Natural killer cell (primary cell): ENCODE measurements at regions not wholly inside any gene's neighbourhood (a gene's known extent, or its start where the extent isn't known, plus 50 kb on each side); places are given as distances from the start of the nearest gene placed in this dataset.

Experiments
- ATAC-seq, 3 donors: fragments of 150-1000 bp in 2 of 3; fragments of 200-7000 bp in 1 of 3; cut with Tn5 transposase; 1 replicate in 1 of 3; 2 replicates in 2 of 3; pipeline ENCODE4 v1.10.0; 2021; ENCODE audit warnings: mild to moderate bottlenecking in 2 of 3, moderate library complexity in 2 of 3
- DNase-seq, 2 donors: peaks; one replicate each; pipeline versions ENCODE4 v3.0.0 to v3.0.0-alpha.2; 2013 to 2021; ENCODE audit warnings: mixed read lengths in 1 of 2
- H3K27ac ChIP-seq: one replicate; pipeline ENCODE4 v1.5.1; 2013; ENCODE audit warnings: mild to moderate bottlenecking, low read length
- H3K27me3 ChIP-seq: one replicate; pipeline ENCODE4 v1.6.1; 2013; ENCODE audit warnings: low read length; ENCODE audit not compliant: control insufficient read depth, insufficient read depth
- H3K36me3 ChIP-seq: one replicate; pipeline ENCODE4 v1.6.1; 2013; ENCODE audit warnings: low read length; ENCODE audit not compliant: control insufficient read depth, insufficient read depth
- H3K4me1 ChIP-seq: one replicate; pipeline ENCODE4 v1.6.1; 2013; ENCODE audit warnings: low read length; ENCODE audit not compliant: control insufficient read depth, insufficient read depth
- H3K4me3 ChIP-seq: one replicate; pipeline ENCODE4 v1.5.1; 2013; ENCODE audit warnings: low read length
- H3K9me3 ChIP-seq: one replicate; pipeline ENCODE4 v1.6.1; 2013; ENCODE audit warnings: low read length; ENCODE audit not compliant: control insufficient read depth, insufficient read depth
- H3K27ac Mint-ChIP-seq, 2 donors: one replicate each; pipeline ENCODE4 v1.8.0; 2022; ENCODE audit warnings: mild to moderate bottlenecking in 2 of 2, mixed read lengths in 2 of 2, moderate library complexity in 1 of 2
- H3K27me3 Mint-ChIP-seq, 2 donors: one replicate each; pipeline ENCODE4 v1.8.0; 2022; ENCODE audit warnings: low read depth in 2 of 2, mixed read lengths in 2 of 2
- H3K36me3 Mint-ChIP-seq: one replicate; pipeline ENCODE4 v1.8.0; 2022; ENCODE audit warnings: mixed read lengths
- H3K4me1 Mint-ChIP-seq, 2 donors: one replicate each; pipeline ENCODE4 v1.8.0; 2022; ENCODE audit warnings: mixed read lengths in 2 of 2
- H3K4me3 Mint-ChIP-seq: one replicate; pipeline ENCODE4 v1.8.0; 2022; ENCODE audit warnings: mild to moderate bottlenecking, moderate library complexity, mixed read lengths
- H3K9me3 Mint-ChIP-seq, 2 donors: one replicate each; pipeline ENCODE4 v1.8.0; 2022; ENCODE audit warnings: mixed read lengths in 2 of 2
- WGBS: methylation state at CpG from one replicate; pipeline ENCODE4 v1.1.7; 2013; ENCODE audit warnings: missing lambda C conversion rate; ENCODE audit not compliant: insufficient coverage; 5-methylcytosine and 5-hydroxymethylcytosine counted together
- intact Hi-C: fragments of 100-400 bp; cut with micrococcal nuclease; formaldehyde crosslinking; loops from one replicate; pipeline ENCODE4 v1.14.2; 2022
- TF ChIP-seq, protein P1 (sequence below): fragments of 200-600 bp; IDR thresholded peaks from one replicate; pipeline ENCODE4 v1.8.0; 2022; ENCODE audit warnings: antibody characterized with exemption

- H3K36me3 Mint-ChIP-seq = peaks cover 9% of the 10 kb centered on the region
- H3K4me3 Mint-ChIP-seq = no peak overlapping the region
- ATAC-seq (no peak), DNase-seq (no peak)
- no peaks in the 10 kb centered on the region for H3K27me3 ChIP-seq
- 100% methylated on average over 1 of the region's 4 CpGs for WGBS
- no peaks in the 10 kb centered on the region for H3K4me1 ChIP-seq
- intact Hi-C loops = no loop called here
- H3K27ac ChIP-seq = no peak overlapping the region
- H3K9me3 ChIP-seq = no peaks in the 10 kb centered on the region
- no peak overlapping the region for H3K4me3 ChIP-seq
- H3K27ac Mint-ChIP-seq = no peak overlapping the region
- H3K27me3 Mint-ChIP-seq = no peaks in the 10 kb centered on the region
- no peaks in the 10 kb centered on the region for H3K36me3 ChIP-seq
- peaks cover 3 to 6% of the 10 kb centered on the region in 2 donors for H3K9me3 Mint-ChIP-seq
- no peaks in the 10 kb centered on the region for H3K4me1 Mint-ChIP-seq
- TF ChIP-seq, protein P1, sequence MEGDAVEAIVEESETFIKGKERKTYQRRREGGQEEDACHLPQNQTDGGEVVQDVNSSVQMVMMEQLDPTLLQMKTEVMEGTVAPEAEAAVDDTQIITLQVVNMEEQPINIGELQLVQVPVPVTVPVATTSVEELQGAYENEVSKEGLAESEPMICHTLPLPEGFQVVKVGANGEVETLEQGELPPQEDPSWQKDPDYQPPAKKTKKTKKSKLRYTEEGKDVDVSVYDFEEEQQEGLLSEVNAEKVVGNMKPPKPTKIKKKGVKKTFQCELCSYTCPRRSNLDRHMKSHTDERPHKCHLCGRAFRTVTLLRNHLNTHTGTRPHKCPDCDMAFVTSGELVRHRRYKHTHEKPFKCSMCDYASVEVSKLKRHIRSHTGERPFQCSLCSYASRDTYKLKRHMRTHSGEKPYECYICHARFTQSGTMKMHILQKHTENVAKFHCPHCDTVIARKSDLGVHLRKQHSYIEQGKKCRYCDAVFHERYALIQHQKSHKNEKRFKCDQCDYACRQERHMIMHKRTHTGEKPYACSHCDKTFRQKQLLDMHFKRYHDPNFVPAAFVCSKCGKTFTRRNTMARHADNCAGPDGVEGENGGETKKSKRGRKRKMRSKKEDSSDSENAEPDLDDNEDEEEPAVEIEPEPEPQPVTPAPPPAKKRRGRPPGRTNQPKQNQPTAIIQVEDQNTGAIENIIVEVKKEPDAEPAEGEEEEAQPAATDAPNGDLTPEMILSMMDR = no peak
Observed at GRCh38 chr2:19201911-19202462, 156.4 kb downstream of the OSR1 start.

DNA sequence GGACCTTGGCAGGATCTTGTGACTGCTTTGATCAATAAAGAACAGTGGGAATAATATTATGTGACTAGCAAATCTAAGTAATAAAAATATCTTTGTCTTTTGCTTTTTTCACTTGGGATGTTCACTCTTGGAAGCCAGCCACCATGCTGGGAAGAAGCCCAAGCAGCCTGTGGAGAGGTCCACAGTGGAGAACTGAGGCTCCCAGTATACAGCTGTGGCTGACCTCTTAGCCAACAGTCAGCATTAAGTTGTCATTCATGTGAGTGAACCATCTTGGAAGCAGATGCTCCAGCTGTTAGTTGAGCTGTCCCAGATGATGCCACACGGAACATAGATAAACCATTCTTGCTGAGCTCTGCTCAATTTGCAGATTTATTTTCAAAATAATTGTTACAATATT is 160.0 kb downstream of the OSR1 start:
- Mint-ChIP-seq H3K4me3 (no peak overlapping the region), H3K27me3 (no peaks in the 10 kb centered on the region), H3K27ac (no peak overlapping the region), H3K9me3 (peaks cover 4 to 7% of the 10 kb centered on the region in 2 donors), H3K4me1 (no peaks in the 10 kb centered on the region), H3K36me3 (no peaks in the 10 kb centered on the region)
- TF ChIP-seq, protein P1 = no peak
- H3K4me1 ChIP-seq = no peaks in the 10 kb centered on the region
- H3K27me3 ChIP-seq = no peaks in the 10 kb centered on the region
- no peak for ATAC-seq
- H3K9me3 ChIP-seq = no peaks in the 10 kb centered on the region
- intact Hi-C loops = no loop called here
- DNase-seq = no peak
- 83% methylated on average over 1 of the region's 1 CpG for WGBS
- H3K27ac ChIP-seq = no peak overlapping the region
- no peaks in the 10 kb centered on the region for H3K36me3 ChIP-seq
- no peak overlapping the region for H3K4me3 ChIP-seq

- Mint-ChIP-seq H3K4me3 (no peak overlapping the region), H3K4me1 (no peaks in the 10 kb centered on the region), H3K27me3 (no peaks in the 10 kb centered on the region), H3K36me3 (no peaks in the 10 kb centered on the region), H3K9me3 (peaks cover 8 to 11% of the 10 kb centered on the region in 2 donors), H3K27ac (no peak overlapping the region)
- DNase-seq = no peak
- ATAC-seq = no peak
- H3K27me3 ChIP-seq = no peaks in the 10 kb centered on the region
- TF ChIP-seq, protein P1 = no peak
- no peaks in the 10 kb centered on the region for H3K4me1 ChIP-seq
- intact Hi-C loops = no loop called here
- no peak overlapping the region for H3K4me3 ChIP-seq
- no peaks in the 10 kb centered on the region for H3K9me3 ChIP-seq
- H3K27ac ChIP-seq = no peak overlapping the region
- H3K36me3 ChIP-seq = no peaks in the 10 kb centered on the region
- 67% methylated on average over 1 of the region's 1 CpG for WGBS
Observed at GRCh38 chr2:19195661-19196060, 162.8 kb downstream of the OSR1 start.

GRCh38 chr2:19189391-19189790 is 169.0 kb downstream of the OSR1 start:
- DNase-seq (no peak), ATAC-seq (no peak)
- H3K4me1 ChIP-seq = no peaks in the 10 kb centered on the region
- TF ChIP-seq, protein P1 = no peak
- no peaks in the 10 kb centered on the region for H3K27me3 ChIP-seq
- Mint-ChIP-seq H3K9me3 (peaks cover 14 to 18% of the 10 kb centered on the region in 2 donors), H3K4me1 (no peaks in the 10 kb centered on the region), H3K27ac (no peak overlapping the region), H3K36me3 (no peaks in the 10 kb centered on the region), H3K27me3 (no peaks in the 10 kb centered on the region), H3K4me3 (no peak overlapping the region)
- no peaks in the 10 kb centered on the region for H3K36me3 ChIP-seq
- WGBS = 92% methylated on average over 1 of the region's 1 CpG
- peaks cover 14% of the 10 kb centered on the region for H3K9me3 ChIP-seq
- no peak overlapping the region for H3K4me3 ChIP-seq
- H3K27ac ChIP-seq = no peak overlapping the region
- intact Hi-C loops = no loop called here
